GM23338 (cell line): ENCODE measurements at regions not wholly inside any gene's neighbourhood (a gene's known extent, or its start where the extent isn't known, plus 50 kb on each side); places are given as distances from the start of the nearest gene placed in this dataset.

Source experiments
- ATAC-seq: fragments of 200-7000 bp; cut with Tn5 transposase; 3 replicates; pipeline ENCODE4 v1.9.1; 2020
- DNase-seq: peaks from one replicate; pipeline ENCODE4 v3.0.0-alpha.2; 2015; ENCODE audit warnings: low spot score
- H2AFZ ChIP-seq: fragments of 200-600 bp; sonication (generic); 2 replicates; pipeline ENCODE4 v1.8.0; 2016; ENCODE audit warnings: antibody characterized with exemption, mild to moderate bottlenecking, moderate library complexity
- H3F3A ChIP-seq: fragments of 200-600 bp; sonication (generic); replicated peaks from 2 replicates; pipeline ENCODE4 v1.8.0; 2017; ENCODE audit warnings: antibody characterized with exemption, mixed run types, low read depth
- H3K27ac ChIP-seq: fragments of 200-600 bp; sonication (generic); 2 replicates; pipeline ENCODE4 v1.6.1; 2016; ENCODE audit warnings: low read depth
- H3K27me3 ChIP-seq: fragments of 200-600 bp; sonication (generic); 2 replicates; pipeline ENCODE4 v1.8.0; 2016; ENCODE audit warnings: mild to moderate bottlenecking, mixed run types, moderate library complexity; ENCODE audit not compliant: insufficient read depth
- H3K36me3 ChIP-seq: fragments of 200-600 bp; sonication (generic); 2 replicates; pipeline ENCODE4 v1.8.0; 2016; ENCODE audit warnings: mild to moderate bottlenecking; ENCODE audit not compliant: insufficient read depth
- H3K4me1 ChIP-seq: fragments of 200-600 bp; sonication (generic); 2 replicates; pipeline ENCODE4 v1.8.0; 2016; ENCODE audit warnings: mild to moderate bottlenecking, moderate library complexity; ENCODE audit not compliant: insufficient read depth
- H3K4me2 ChIP-seq: fragments of 200-600 bp; sonication (generic); 2 replicates; pipeline ENCODE4 v1.7.1; 2017; ENCODE audit warnings: mixed run types
- H3K4me3 ChIP-seq: fragments of 200-600 bp; sonication (generic); 2 replicates; pipeline ENCODE4 v1.6.1; 2016; ENCODE audit warnings: mixed run types
- H3K79me2 ChIP-seq: fragments of 200-600 bp; sonication (generic); replicated peaks from 2 replicates; pipeline ENCODE4 v1.8.0; 2017; ENCODE audit warnings: mild to moderate bottlenecking; ENCODE audit not compliant: insufficient read depth
- H3K9me2 ChIP-seq: fragments of 200-600 bp; sonication (generic); 2 replicates; pipeline ENCODE4 v1.8.0; 2017; ENCODE audit not compliant: insufficient read depth
- H4K20me1 ChIP-seq: fragments of 200-600 bp; sonication (generic); replicated peaks from 2 replicates; pipeline ENCODE4 v1.8.0; 2017; ENCODE audit warnings: mild to moderate bottlenecking; ENCODE audit not compliant: insufficient read depth
- H3K27ac Mint-ChIP-seq: 2 replicates; pipeline ENCODE4 v1.8.0; 2020; ENCODE audit warnings: inconsistent platforms, mild to moderate bottlenecking, moderate library complexity, mixed read lengths
- H3K27me3 Mint-ChIP-seq: 3 replicates; pipeline ENCODE4 v1.8.0; 2022; ENCODE audit warnings: low read depth, mild to moderate bottlenecking, moderate library complexity, mixed read lengths, inconsistent platforms; ENCODE audit not compliant: insufficient read depth, poor library complexity
- H3K36me3 Mint-ChIP-seq: 3 replicates; pipeline ENCODE4 v1.8.0; 2021; ENCODE audit warnings: low read depth, mild to moderate bottlenecking, inconsistent platforms, moderate library complexity, mixed read lengths
- H3K4me1 Mint-ChIP-seq: 3 replicates; pipeline ENCODE4 v1.8.0; 2020; ENCODE audit warnings: mild to moderate bottlenecking, inconsistent platforms, mixed read lengths
- H3K4me3 Mint-ChIP-seq: 3 replicates; pipeline ENCODE4 v1.8.0; 2021; ENCODE audit warnings: moderate library complexity, mild to moderate bottlenecking, inconsistent platforms, mixed read lengths
- H3K9me3 Mint-ChIP-seq: 3 replicates; pipeline ENCODE4 v1.8.0; 2020; ENCODE audit warnings: moderate library complexity, mild to moderate bottlenecking, inconsistent platforms, mixed read lengths
- CREB1 ChIP-seq: fragments of 250-450 bp; sonication (Bioruptor Pico); IDR thresholded peaks from 2 replicates; pipeline ENCODE4 v1.5.0; 2020; ENCODE audit warnings: low read depth, mild to moderate bottlenecking, moderate library complexity
- EZH2 ChIP-seq: fragments of 200-600 bp; sonication (generic); IDR thresholded peaks from one replicate; pipeline ENCODE4 v1.8.0; 2017; ENCODE audit warnings: antibody characterized with exemption, mild to moderate bottlenecking, low read depth; ENCODE audit not compliant: unreplicated experiment
- EZH2phosphoT487 ChIP-seq: fragments of 200-600 bp; sonication (generic); IDR thresholded peaks from one replicate; pipeline ENCODE4 v1.8.1; 2018; ENCODE audit warnings: antibody characterized with exemption; ENCODE audit not compliant: unreplicated experiment
- JUNB ChIP-seq: IDR thresholded peaks from one replicate; pipeline ENCODE4 v1.6.1; 2016; ENCODE audit warnings: antibody characterized with exemption; ENCODE audit not compliant: unreplicated experiment
- NANOG ChIP-seq: IDR thresholded peaks from 2 replicates; pipeline ENCODE4 v1.6.1; 2016; ENCODE audit warnings: antibody characterized with exemption, borderline replicate concordance
- POLR2AphosphoS5 ChIP-seq: IDR thresholded peaks from 2 replicates; pipeline ENCODE4 v1.6.1; 2016; ENCODE audit warnings: antibody characterized with exemption, low read depth
- STAT1 ChIP-seq: IDR thresholded peaks from one replicate; pipeline ENCODE4 v1.6.1; 2016; ENCODE audit warnings: antibody characterized with exemption; ENCODE audit not compliant: unreplicated experiment
- ZNF114 ChIP-seq: fragments of 250-450 bp; sonication (Bioruptor Pico); IDR thresholded peaks from 2 replicates; pipeline ENCODE4 v1.5.0; 2020; ENCODE audit warnings: mild to moderate bottlenecking, moderate library complexity
- ZNF331 ChIP-seq: fragments of 250-450 bp; sonication (Bioruptor Pico); IDR thresholded peaks from 2 replicates; pipeline ENCODE4 v1.5.0; 2020; ENCODE audit warnings: low read depth, mild to moderate bottlenecking, moderate library complexity
- TF ChIP-seq, protein P1 (sequence below): IDR thresholded peaks from 2 replicates; pipeline ENCODE4 v1.6.1; 2016; ENCODE audit warnings: antibody characterized with exemption
- TF ChIP-seq, protein P2 (sequence below): IDR thresholded peaks from one replicate; pipeline ENCODE4 v1.6.1; 2018; ENCODE audit warnings: antibody characterized with exemption; ENCODE audit not compliant: unreplicated experiment

DNA sequence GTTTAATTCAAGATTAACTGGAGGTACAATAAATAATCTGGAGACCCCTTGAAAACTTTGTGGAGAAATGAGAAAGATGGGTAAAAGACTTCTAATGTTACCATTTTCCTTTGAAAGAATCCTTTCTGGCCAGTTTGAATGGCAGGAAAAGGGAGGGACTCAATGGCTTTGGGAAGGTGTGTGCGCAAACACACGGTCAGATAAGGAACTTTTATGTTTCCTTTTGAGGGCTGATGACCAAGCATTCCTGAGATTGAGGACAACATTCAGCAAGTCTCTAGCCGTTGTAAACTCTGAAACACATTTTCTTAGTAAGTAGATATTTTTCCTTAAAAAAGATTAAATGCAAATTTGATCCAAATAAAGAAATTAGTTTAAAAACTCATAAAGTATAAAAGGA, 909.7 kb upstream of the TENM4 start:
- Histone ChIP-seq H3K4me2 (no peak overlapping the region), H3K79me2 (no peaks in the 10 kb centered on the region), H2AFZ (no peak overlapping the region), H3K27me3 (no peaks in the 10 kb centered on the region), H3K36me3 (no peaks in the 10 kb centered on the region), H4K20me1 (no peaks in the 10 kb centered on the region), H3F3A (no peaks in the 10 kb centered on the region), H3K4me1 (no peaks in the 10 kb centered on the region), H3K9me2 (no peaks in the 10 kb centered on the region), H3K27ac (no peak overlapping the region), H3K4me3 (no peak overlapping the region)
- no peak overlapping the region for H3K4me3 Mint-ChIP-seq
- H3K27me3 Mint-ChIP-seq = no peaks in the 10 kb centered on the region
- H3K27ac Mint-ChIP-seq = no peak overlapping the region
- no peaks in the 10 kb centered on the region for H3K9me3 Mint-ChIP-seq
- TF ChIP-seq NANOG (no peak), CREB1 (CRISPR knock-in tag) (no peak), STAT1 (no peak), POLR2AphosphoS5 (no peak), EZH2 (no peak), EZH2phosphoT487 (no peak)
- TF ChIP-seq, protein P1, sequence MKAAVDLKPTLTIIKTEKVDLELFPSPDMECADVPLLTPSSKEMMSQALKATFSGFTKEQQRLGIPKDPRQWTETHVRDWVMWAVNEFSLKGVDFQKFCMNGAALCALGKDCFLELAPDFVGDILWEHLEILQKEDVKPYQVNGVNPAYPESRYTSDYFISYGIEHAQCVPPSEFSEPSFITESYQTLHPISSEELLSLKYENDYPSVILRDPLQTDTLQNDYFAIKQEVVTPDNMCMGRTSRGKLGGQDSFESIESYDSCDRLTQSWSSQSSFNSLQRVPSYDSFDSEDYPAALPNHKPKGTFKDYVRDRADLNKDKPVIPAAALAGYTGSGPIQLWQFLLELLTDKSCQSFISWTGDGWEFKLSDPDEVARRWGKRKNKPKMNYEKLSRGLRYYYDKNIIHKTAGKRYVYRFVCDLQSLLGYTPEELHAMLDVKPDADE = no peak
- TF ChIP-seq, protein P2, sequence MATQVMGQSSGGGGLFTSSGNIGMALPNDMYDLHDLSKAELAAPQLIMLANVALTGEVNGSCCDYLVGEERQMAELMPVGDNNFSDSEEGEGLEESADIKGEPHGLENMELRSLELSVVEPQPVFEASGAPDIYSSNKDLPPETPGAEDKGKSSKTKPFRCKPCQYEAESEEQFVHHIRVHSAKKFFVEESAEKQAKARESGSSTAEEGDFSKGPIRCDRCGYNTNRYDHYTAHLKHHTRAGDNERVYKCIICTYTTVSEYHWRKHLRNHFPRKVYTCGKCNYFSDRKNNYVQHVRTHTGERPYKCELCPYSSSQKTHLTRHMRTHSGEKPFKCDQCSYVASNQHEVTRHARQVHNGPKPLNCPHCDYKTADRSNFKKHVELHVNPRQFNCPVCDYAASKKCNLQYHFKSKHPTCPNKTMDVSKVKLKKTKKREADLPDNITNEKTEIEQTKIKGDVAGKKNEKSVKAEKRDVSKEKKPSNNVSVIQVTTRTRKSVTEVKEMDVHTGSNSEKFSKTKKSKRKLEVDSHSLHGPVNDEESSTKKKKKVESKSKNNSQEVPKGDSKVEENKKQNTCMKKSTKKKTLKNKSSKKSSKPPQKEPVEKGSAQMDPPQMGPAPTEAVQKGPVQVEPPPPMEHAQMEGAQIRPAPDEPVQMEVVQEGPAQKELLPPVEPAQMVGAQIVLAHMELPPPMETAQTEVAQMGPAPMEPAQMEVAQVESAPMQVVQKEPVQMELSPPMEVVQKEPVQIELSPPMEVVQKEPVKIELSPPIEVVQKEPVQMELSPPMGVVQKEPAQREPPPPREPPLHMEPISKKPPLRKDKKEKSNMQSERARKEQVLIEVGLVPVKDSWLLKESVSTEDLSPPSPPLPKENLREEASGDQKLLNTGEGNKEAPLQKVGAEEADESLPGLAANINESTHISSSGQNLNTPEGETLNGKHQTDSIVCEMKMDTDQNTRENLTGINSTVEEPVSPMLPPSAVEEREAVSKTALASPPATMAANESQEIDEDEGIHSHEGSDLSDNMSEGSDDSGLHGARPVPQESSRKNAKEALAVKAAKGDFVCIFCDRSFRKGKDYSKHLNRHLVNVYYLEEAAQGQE = no peak
- ATAC-seq = no peak
- no peaks in the 10 kb centered on the region for H3K4me1 Mint-ChIP-seq
- no peaks in the 10 kb centered on the region for H3K36me3 Mint-ChIP-seq
- DNase-seq = no peak

GRCh38 chr11:80349997-80350396, 909.2 kb upstream of the TENM4 start:
- H3K4me3 Mint-ChIP-seq = no peak overlapping the region
- no peak for DNase-seq
- H3K27ac Mint-ChIP-seq = no peak overlapping the region
- no peaks in the 10 kb centered on the region for H3K27me3 ChIP-seq
- no peak overlapping the region for H3K27ac ChIP-seq
- no peaks in the 10 kb centered on the region for H3K9me2 ChIP-seq
- no peaks in the 10 kb centered on the region for H3F3A ChIP-seq
- no peaks in the 10 kb centered on the region for H3K79me2 ChIP-seq
- no peaks in the 10 kb centered on the region for H3K9me3 Mint-ChIP-seq
- no peaks in the 10 kb centered on the region for H3K4me1 ChIP-seq
- no peak overlapping the region for H3K4me3 ChIP-seq
- no peaks in the 10 kb centered on the region for H3K27me3 Mint-ChIP-seq
- H3K4me2 ChIP-seq = no peak overlapping the region
- no peaks in the 10 kb centered on the region for H3K4me1 Mint-ChIP-seq
- H4K20me1 ChIP-seq = no peaks in the 10 kb centered on the region
- no peak for ATAC-seq
- H3K36me3 Mint-ChIP-seq = no peaks in the 10 kb centered on the region
- H2AFZ ChIP-seq = no peak overlapping the region
- H3K36me3 ChIP-seq = no peaks in the 10 kb centered on the region
- TF ChIP-seq EZH2phosphoT487 = no peak
- no peak for TF ChIP-seq JUNB
- TF ChIP-seq, protein P1 = no peak
- no peak for TF ChIP-seq POLR2AphosphoS5
- TF ChIP-seq STAT1 = no peak
- TF ChIP-seq EZH2 = no peak
- no peak for TF ChIP-seq NANOG
- no peak for TF ChIP-seq ZNF331 (CRISPR knock-in tag)
- TF ChIP-seq ZNF114 (CRISPR knock-in tag) = no peak
